ENCODE measurements at regions not wholly inside any gene's neighbourhood (a gene's known extent, or its start where the extent isn't known, plus 50 kb on each side); places are given as distances from the start of the nearest gene placed in this dataset.

- TF ChIP-seq, protein P1, sequence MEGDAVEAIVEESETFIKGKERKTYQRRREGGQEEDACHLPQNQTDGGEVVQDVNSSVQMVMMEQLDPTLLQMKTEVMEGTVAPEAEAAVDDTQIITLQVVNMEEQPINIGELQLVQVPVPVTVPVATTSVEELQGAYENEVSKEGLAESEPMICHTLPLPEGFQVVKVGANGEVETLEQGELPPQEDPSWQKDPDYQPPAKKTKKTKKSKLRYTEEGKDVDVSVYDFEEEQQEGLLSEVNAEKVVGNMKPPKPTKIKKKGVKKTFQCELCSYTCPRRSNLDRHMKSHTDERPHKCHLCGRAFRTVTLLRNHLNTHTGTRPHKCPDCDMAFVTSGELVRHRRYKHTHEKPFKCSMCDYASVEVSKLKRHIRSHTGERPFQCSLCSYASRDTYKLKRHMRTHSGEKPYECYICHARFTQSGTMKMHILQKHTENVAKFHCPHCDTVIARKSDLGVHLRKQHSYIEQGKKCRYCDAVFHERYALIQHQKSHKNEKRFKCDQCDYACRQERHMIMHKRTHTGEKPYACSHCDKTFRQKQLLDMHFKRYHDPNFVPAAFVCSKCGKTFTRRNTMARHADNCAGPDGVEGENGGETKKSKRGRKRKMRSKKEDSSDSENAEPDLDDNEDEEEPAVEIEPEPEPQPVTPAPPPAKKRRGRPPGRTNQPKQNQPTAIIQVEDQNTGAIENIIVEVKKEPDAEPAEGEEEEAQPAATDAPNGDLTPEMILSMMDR (IDR thresholded peaks at IDR 0.05): peak in 5 of 6 experiments; percentile 6 to 29 (median 7)
- no peak for TF ChIP-seq POLR2A (IDR thresholded peaks at IDR 0.05)
These were observed 220.3 kb upstream of the FGGY start for GRCh38 chr1:59076612-59077011.
